ENCODE measurements at regions not wholly inside any gene's neighbourhood (a gene's known extent, or its start where the extent isn't known, plus 50 kb on each side); places are given as distances from the start of the nearest gene placed in this dataset.

GRCh38 chr2:2644040-2644439 is 313.0 kb upstream of the MYT1L start:
- DNase-seq (ENCODE audit: low read depth) = no peak

- no peak for DNase-seq (ENCODE audit: low read depth)
These were observed 312.1 kb upstream of the MYT1L start for GRCh38 chr2:2642906-2643890.

- no peak for DNase-seq (ENCODE audit: low read depth)
These were observed 310.7 kb upstream of the MYT1L start for GRCh38 chr2:2641541-2642410.

GRCh38 chr2:2640818-2641217 is 309.7 kb upstream of the MYT1L start:
- no peak for DNase-seq (ENCODE audit: low read depth)

GRCh38 chr2:2640371-2640770 is 309.3 kb upstream of the MYT1L start:
- no peak for DNase-seq (ENCODE audit: low read depth)

- no peak for DNase-seq (ENCODE audit: low read depth)
These were observed 308.4 kb upstream of the MYT1L start for GRCh38 chr2:2639251-2640139.

- DNase-seq (ENCODE audit: low read depth) = no peak
These were observed 307.6 kb upstream of the MYT1L start for GRCh38 chr2:2638547-2639220.

- no peak for DNase-seq (ENCODE audit: low read depth)
These were observed 305.7 kb upstream of the MYT1L start for GRCh38 chr2:2636813-2637212.

GRCh38 chr2:2635025-2635528 is 304.0 kb upstream of the MYT1L start:
- DNase-seq (ENCODE audit: low read depth) = no peak

- DNase-seq (ENCODE audit: low read depth) = no peak
These were observed 301.9 kb upstream of the MYT1L start for GRCh38 chr2:2633017-2633416.

- DNase-seq (ENCODE audit: low read depth) = no peak
These were observed 292.9 kb upstream of the MYT1L start for GRCh38 chr2:2623939-2624338.

- no peak for DNase-seq (ENCODE audit: low read depth)
These were observed 290.8 kb upstream of the MYT1L start for GRCh38 chr2:2621855-2622254.

GRCh38 chr2:2620604-2621003 is 289.5 kb upstream of the MYT1L start:
- no peak for DNase-seq (ENCODE audit: low read depth)

GRCh38 chr2:2619995-2620394 is 288.9 kb upstream of the MYT1L start:
- no peak for DNase-seq (ENCODE audit: low read depth)

GRCh38 chr2:2614452-2614851 is 283.4 kb upstream of the MYT1L start:
- no peak for DNase-seq (ENCODE audit: low read depth)

- DNase-seq (ENCODE audit: low read depth) = peak; percentile 83
These were observed 282.5 kb upstream of the MYT1L start for GRCh38 chr2:2613279-2614199.

GRCh38 chr2:2610751-2611150 is 279.7 kb upstream of the MYT1L start:
- no peak for DNase-seq (ENCODE audit: low read depth)

GRCh38 chr2:2600366-2600765 is 269.3 kb upstream of the MYT1L start:
- DNase-seq (ENCODE audit: low read depth) = no peak

- no peak for DNase-seq (ENCODE audit: low read depth)
These were observed 268.4 kb upstream of the MYT1L start for GRCh38 chr2:2599441-2599840.

GRCh38 chr2:2597712-2598111 is 266.6 kb upstream of the MYT1L start:
- DNase-seq (ENCODE audit: low read depth) = no peak
